SKM-1 treated with dmso at 0.1 percent for 144 hours (cell line): ENCODE measurements at regions not wholly inside any gene's neighbourhood (a gene's known extent, or its start where the extent isn't known, plus 50 kb on each side); places are given as distances from the start of the nearest gene placed in this dataset.

Experiments
- DNase-seq: peaks from one replicate; lab custom pipeline; 2025; ENCODE audit not compliant: unreplicated experiment; lab: John Stamatoyannopoulos, UW

- no peak for DNase-seq
Observed at GRCh38 chr2:157179324-157180105, 78.0 kb upstream of the GALNT5 start.

DNA sequence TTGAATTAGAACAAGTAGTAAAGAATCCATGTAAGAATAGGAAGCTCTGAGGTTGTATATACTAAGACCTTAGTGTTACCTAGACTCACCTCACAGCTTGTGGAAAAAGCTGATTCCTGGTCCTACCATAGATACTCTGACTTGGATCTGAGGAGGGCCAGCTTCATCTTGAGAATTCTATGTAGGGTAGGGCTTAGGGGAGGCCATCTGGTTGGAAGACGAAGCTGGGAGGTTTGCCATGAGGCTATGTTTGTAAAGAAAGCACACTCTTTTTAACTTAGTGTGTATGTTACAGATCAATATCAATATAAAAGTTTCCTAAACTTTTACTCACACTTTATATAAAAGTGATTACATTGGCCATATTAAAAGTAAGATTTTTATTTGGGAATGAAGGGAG, 77.1 kb upstream of the GALNT5 start:
- DNase-seq = no peak

- no peak for DNase-seq
Observed at GRCh38 chr2:157181234-157181633, 76.3 kb upstream of the GALNT5 start.

GRCh38 chr2:157182204-157182709, 75.2 kb upstream of the GALNT5 start:
- no peak for DNase-seq

DNA sequence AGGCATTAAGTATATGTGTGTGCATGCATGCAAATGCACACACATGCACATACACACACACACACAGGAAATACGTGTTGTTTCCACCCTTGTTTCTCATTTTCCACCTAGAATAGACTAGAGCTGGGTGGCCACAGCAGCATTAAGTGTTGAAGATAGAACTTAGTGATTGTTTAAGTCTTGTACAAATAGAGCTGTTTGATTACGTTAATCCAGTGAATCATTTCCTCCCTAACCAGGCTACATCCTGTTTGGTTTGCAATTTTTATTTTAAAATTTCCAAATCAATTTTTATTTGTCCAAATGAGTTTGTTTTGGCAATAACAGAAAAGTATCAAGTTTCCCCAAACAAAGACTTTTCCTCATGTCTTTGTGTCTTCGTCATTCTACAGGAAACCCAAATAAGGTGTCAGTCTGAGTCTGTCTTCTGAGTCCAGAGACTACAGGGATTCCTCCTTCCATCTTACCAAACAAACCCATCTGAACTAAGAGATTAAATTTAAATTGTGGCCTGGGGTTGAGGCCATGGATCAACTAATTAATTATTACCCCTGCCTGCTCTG, 74.6 kb upstream of the GALNT5 start:
- no peak for DNase-seq

GRCh38 chr2:157184161-157184895, 73.2 kb upstream of the GALNT5 start:
- no peak for DNase-seq

DNA sequence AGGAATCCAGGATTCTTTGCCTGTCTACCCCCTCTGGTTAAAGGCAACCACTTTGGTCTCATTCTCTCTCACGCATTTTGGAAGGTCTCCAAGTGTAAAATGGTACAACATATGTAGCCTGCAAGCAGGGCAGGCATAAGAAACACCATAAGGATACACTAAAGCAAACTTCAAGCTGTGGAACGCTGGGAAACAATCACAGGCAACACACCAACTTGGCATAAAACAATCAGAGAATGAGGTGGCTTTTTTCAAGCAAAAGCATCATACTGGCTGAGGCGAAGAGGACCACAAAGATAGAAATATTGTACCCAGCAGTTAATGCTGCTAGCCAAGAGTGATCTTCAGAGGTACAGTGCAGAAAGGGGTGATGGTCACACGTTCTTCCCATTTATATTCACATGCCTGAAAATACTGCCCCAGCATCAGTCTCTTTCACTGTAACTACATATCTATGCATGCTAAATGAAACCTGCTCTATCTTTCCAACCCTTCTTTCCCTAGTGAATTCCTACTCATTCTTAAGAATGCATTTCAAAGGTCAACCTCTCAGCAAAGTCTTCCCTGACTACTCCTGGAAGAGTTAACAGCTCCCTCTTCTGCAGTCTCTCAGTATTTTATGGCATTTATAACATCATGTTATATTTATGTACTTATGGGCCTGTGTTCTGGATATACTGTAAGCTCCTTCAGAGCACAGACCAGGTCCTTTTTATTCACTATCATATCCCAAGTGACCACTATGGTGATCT, 71.9 kb upstream of the GALNT5 start:
- no peak for DNase-seq

GRCh38 chr2:157190151-157190550, 67.4 kb upstream of the GALNT5 start:
- no peak for DNase-seq

DNA sequence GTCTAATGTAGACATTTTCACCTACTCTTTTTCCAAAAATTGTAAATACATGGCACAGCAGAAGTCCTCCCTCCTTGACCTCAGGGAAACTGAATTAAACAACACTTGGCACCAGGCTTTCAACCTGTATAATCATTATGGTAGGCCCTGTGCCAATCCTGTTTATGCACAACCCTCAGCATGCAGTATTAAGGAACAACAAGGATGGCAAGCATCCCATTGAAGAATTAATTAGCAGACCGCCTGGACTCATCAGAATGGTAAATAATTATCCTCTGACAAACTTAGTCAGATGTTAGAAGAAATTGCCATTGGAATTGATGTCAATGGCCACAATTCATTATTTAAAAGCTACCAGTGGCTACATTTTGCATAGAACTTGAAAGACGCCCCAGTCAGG, 66.3 kb upstream of the GALNT5 start:
- DNase-seq = no peak

- no peak for DNase-seq
Observed at GRCh38 chr2:157192445-157193423, 64.8 kb upstream of the GALNT5 start.

GRCh38 chr2:157193461-157193860, 64.0 kb upstream of the GALNT5 start:
- DNase-seq = no peak

DNA sequence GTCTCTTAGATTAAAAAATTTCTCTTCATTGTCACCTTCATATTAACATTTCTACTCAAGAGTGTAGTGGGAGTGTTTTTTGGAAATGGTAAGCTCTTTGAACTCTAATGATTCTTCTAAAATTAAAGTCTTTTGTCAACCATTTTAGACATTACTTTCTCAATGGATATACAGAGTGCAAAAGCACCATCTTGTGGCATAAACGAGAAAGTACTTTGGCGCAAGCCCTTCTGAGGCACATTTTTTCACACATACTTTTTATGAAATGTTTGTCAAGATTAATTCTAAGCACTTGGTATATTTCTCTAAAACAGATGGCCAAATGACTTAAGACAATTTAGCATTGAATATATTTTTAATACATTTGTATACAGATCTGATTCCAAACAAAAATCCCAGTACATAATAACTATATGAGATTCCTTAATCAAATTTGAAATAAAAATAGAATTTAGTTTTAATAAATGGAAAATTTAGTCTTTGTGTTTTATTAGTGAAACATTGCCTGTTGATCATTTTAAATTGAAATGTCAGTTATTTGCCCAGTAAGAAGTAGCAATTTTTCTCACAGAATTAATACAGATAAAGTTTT, 63.3 kb upstream of the GALNT5 start:
- peak; percentile 40 for DNase-seq

DNA sequence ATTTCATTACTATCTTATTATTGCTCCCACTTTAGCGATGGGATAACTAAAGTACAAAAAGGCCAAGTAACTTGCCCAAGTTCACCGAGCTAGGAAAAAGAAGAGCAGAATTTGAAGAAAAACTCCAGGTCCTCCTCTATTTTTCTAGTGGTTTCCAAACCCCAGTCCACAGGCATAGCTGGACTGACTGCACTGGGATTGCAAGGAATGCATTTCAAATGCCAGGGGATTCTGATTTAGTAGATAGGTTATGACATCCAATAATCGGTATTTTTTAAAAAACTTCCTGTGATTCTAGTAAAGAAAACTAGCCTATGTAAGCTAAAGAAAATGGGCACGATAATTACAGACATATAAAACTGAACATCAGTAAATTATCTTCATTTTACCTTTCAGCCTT, 62.7 kb upstream of the GALNT5 start:
- DNase-seq = no peak

DNA sequence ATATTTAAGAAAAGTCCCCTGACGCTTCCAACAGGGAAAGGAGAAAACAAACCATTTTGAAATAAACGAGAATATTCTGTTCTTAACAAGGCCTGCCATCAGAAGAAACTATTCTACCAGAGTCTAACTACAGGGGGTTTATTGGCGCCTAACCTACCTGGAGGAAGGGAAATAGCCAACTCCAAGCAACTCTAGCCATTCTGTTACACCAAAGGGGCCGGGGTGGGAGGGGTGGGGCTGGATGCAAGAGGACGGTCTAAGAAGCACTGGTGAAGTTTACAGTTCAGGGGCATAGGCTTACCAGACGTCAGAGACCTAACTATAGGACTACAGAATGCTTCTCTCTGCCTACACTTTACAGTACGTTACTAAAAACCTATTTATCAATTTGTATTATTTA, 60.5 kb upstream of the GALNT5 start:
- DNase-seq = no peak

DNA sequence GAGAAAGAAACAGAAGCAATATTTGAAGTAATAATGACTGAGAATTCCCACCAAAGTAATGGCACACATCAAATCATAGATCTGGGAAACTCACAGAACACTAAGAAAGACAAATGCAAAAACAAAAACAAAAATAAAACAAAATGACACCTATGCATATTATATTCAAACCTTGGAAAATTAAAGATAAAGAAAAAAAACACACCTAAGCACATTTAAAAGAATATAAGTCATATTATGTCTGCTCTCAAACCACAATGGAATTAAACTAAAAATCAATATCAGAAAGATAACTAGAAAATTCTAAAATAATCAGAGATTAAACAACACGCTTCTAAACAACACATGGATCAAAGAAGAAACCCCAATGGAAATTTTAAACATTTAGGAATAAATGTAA, 59.7 kb upstream of the GALNT5 start:
- no peak for DNase-seq

GRCh38 chr2:157203651-157204050, 53.9 kb upstream of the GALNT5 start:
- no peak for DNase-seq

- DNase-seq = no peak
Observed at GRCh38 chr2:157204401-157204800, 53.1 kb upstream of the GALNT5 start.

DNA sequence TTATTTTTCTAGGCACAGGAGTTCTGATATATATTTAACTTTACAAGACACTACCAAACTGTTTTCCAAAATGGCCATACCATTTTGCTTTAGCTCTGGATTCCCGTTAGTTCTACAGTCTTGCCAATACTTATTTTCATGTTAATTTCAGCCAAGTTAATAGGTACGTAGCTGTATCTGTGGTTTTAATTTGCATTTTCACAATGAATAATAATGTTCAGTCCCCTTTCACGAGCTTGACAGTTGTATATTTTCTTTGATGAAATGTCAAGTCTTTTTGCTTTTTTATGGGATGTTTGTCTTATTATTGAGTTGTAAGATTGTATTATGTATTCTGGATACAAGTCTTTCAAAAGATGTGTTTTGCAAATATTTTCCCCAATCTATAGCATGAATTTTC, 50.6 kb upstream of the GALNT5 start:
- no peak for DNase-seq
